Smooth muscle cell (in vitro differentiated cells): ENCODE measurements at regions not wholly inside any gene's neighbourhood (a gene's known extent, or its start where the extent isn't known, plus 50 kb on each side); places are given as distances from the start of the nearest gene placed in this dataset.

Source experiments
- DNase-seq: peaks from one replicate; lab custom pipeline; 2025; ENCODE audit not compliant: unreplicated experiment; lab: John Stamatoyannopoulos, UW
- H2AFZ ChIP-seq: fragments of 200-600 bp; sonication (generic); 2 replicates; pipeline ENCODE4 v1.6.0; 2016; ENCODE audit warnings: antibody characterized with exemption, low read depth, mild to moderate bottlenecking
- H3F3A ChIP-seq: fragments of 200-600 bp; sonication (generic); 2 replicates; pipeline ENCODE4 v1.6.0; 2017; ENCODE audit warnings: antibody characterized with exemption, low read depth
- H3K27ac ChIP-seq: fragments of 200-600 bp; sonication (generic); 2 replicates; pipeline ENCODE4 v1.5.1; 2016; ENCODE audit warnings: low read depth, mild to moderate bottlenecking
- H3K27me3 ChIP-seq: fragments of 200-600 bp; sonication (generic); 2 replicates; pipeline ENCODE4 v1.6.1; 2016; ENCODE audit warnings: low read depth, mild to moderate bottlenecking
- H3K36me3 ChIP-seq: fragments of 200-600 bp; sonication (generic); 2 replicates; pipeline ENCODE4 v1.5.1; 2016; ENCODE audit warnings: low read depth
- H3K4me1 ChIP-seq: fragments of 200-600 bp; sonication (generic); 2 replicates; pipeline ENCODE4 v1.5.1; 2016; ENCODE audit warnings: low read depth
- H3K4me2 ChIP-seq: fragments of 200-600 bp; sonication (generic); 2 replicates; pipeline ENCODE4 v1.6.0; 2016; ENCODE audit warnings: mild to moderate bottlenecking
- H3K4me3 ChIP-seq: fragments of 200-600 bp; sonication (generic); 2 replicates; pipeline ENCODE4 v1.5.1; 2016; ENCODE audit warnings: mild to moderate bottlenecking
- H3K79me2 ChIP-seq: fragments of 200-600 bp; sonication (generic); 2 replicates; pipeline ENCODE4 v1.6.0; 2016; ENCODE audit warnings: low read depth, mild to moderate bottlenecking
- H3K9ac ChIP-seq: fragments of 200-600 bp; sonication (generic); 2 replicates; pipeline ENCODE4 v1.6.0; 2016; ENCODE audit warnings: low read depth
- H3K9me3 ChIP-seq: fragments of 200-600 bp; sonication (generic); replicated peaks from 2 replicates; pipeline ENCODE4 v1.5.1; 2016; ENCODE audit warnings: low read depth
- H4K20me1 ChIP-seq: fragments of 200-600 bp; sonication (generic); 2 replicates; pipeline ENCODE4 v1.6.0; 2016; ENCODE audit warnings: low read depth
- WGBS: methylation state at CpG from one replicate; pipeline ENCODE4 v1.1.7; 2016; ENCODE audit warnings: low lambda C conversion rate; 5-methylcytosine and 5-hydroxymethylcytosine counted together
- TF ChIP-seq, protein P1 (sequence below): fragments of 200-600 bp; sonication (generic); IDR thresholded peaks from 2 replicates; pipeline ENCODE4 v1.5.1; 2017; ENCODE audit warnings: borderline replicate concordance, mild to moderate bottlenecking, antibody characterized with exemption; ENCODE audit not compliant: insufficient read depth, poor library complexity, severe bottlenecking

- WGBS, result 81% methylated on average over 4 of the region's 4 CpGs
- Histone ChIP-seq H3K27ac (no peak overlapping the region), H2AFZ (no peak overlapping the region), H3K36me3 (no peaks in the 10 kb centered on the region), H3K27me3 (peaks cover 52% of the 10 kb centered on the region), H3F3A (no peaks in the 10 kb centered on the region), H3K4me2 (no peak overlapping the region), H3K9me3 (no peaks in the 10 kb centered on the region), H3K4me1 (no peaks in the 10 kb centered on the region), H3K4me3 (no peak overlapping the region), H3K9ac (no peak overlapping the region), H3K79me2 (no peaks in the 10 kb centered on the region), H4K20me1 (no peaks in the 10 kb centered on the region)
- no peak for DNase-seq
- TF ChIP-seq, protein P1, sequence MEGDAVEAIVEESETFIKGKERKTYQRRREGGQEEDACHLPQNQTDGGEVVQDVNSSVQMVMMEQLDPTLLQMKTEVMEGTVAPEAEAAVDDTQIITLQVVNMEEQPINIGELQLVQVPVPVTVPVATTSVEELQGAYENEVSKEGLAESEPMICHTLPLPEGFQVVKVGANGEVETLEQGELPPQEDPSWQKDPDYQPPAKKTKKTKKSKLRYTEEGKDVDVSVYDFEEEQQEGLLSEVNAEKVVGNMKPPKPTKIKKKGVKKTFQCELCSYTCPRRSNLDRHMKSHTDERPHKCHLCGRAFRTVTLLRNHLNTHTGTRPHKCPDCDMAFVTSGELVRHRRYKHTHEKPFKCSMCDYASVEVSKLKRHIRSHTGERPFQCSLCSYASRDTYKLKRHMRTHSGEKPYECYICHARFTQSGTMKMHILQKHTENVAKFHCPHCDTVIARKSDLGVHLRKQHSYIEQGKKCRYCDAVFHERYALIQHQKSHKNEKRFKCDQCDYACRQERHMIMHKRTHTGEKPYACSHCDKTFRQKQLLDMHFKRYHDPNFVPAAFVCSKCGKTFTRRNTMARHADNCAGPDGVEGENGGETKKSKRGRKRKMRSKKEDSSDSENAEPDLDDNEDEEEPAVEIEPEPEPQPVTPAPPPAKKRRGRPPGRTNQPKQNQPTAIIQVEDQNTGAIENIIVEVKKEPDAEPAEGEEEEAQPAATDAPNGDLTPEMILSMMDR, result no peak
Measured at GRCh38 chr9:36759976-36760375, 187.3 kb downstream of the MELK start.

GRCh38 chr9:36760667-36761420 is 188.1 kb downstream of the MELK start:
- Histone ChIP-seq H3K4me2 (no peak overlapping the region), H3K79me2 (no peaks in the 10 kb centered on the region), H4K20me1 (no peaks in the 10 kb centered on the region), H3K27me3 (peaks cover 55% of the 10 kb centered on the region), H3K9ac (no peak overlapping the region), H3K36me3 (no peaks in the 10 kb centered on the region), H3K4me3 (no peak overlapping the region), H3K9me3 (no peaks in the 10 kb centered on the region), H2AFZ (no peak overlapping the region), H3K4me1 (peaks cover 5% of the 10 kb centered on the region), H3K27ac (no peak overlapping the region), H3F3A (no peaks in the 10 kb centered on the region)
- no peak for DNase-seq
- TF ChIP-seq, protein P1, result no peak
- WGBS, result 80% methylated on average over 14 of the region's 14 CpGs

- Histone ChIP-seq H4K20me1 (no peaks in the 10 kb centered on the region), H2AFZ (no peak overlapping the region), H3K36me3 (no peaks in the 10 kb centered on the region), H3K27me3 (peaks cover 58% of the 10 kb centered on the region), H3K4me3 (no peak overlapping the region), H3F3A (no peaks in the 10 kb centered on the region), H3K9me3 (no peaks in the 10 kb centered on the region), H3K9ac (no peak overlapping the region), H3K4me2 (no peak overlapping the region), H3K27ac (no peak overlapping the region), H3K79me2 (no peaks in the 10 kb centered on the region), H3K4me1 (peaks cover 5% of the 10 kb centered on the region)
- WGBS, result 71% methylated on average over 10 of the region's 10 CpGs
- DNase-seq, result no peak
- TF ChIP-seq, protein P1, result no peak
Measured at GRCh38 chr9:36762958-36763357, 190.3 kb downstream of the MELK start.

GRCh38 chr9:36763778-36764177 is 191.1 kb downstream of the MELK start:
- Histone ChIP-seq H4K20me1 (no peaks in the 10 kb centered on the region), H3K4me2 (no peak overlapping the region), H2AFZ (no peak overlapping the region), H3K4me3 (no peak overlapping the region), H3F3A (no peaks in the 10 kb centered on the region), H3K27me3 (peaks cover 60% of the 10 kb centered on the region), H3K79me2 (no peaks in the 10 kb centered on the region), H3K9ac (no peak overlapping the region), H3K4me1 (peaks cover 5% of the 10 kb centered on the region), H3K9me3 (no peaks in the 10 kb centered on the region), H3K27ac (no peak overlapping the region), H3K36me3 (no peaks in the 10 kb centered on the region)
- 93% methylated on average over 3 of the region's 4 CpGs for WGBS
- TF ChIP-seq, protein P1, result no peak
- no peak for DNase-seq
